ENCODE measurements at regions not wholly inside any gene's neighbourhood (a gene's known extent, or its start where the extent isn't known, plus 50 kb on each side); places are given as distances from the start of the nearest gene placed in this dataset.

DNA sequence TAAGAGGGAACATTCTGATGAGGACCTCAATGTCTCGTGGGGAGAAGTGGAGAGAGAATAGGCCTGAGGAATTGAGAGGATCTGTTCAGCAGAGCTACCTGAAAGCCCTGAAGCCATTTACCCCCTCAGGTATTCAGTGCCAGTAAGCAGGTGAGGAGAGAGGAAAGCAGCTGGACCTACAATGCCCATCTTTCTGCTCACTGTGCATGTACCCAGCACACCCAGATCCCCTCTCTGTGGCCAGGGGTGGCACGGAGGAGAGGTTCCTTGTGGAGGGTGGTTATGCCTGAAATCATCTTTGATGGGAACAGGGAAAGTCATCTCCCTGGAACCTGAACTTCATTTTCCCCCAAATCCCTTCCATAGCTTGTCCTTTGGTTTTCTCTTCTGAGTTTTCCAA lies 277.8 kb upstream of the B3GAT1 start:
- H4K20me1 ChIP-seq (ENCODE audit: insufficient read depth, low read length): no peaks in the 10 kb centered on the region

DNA sequence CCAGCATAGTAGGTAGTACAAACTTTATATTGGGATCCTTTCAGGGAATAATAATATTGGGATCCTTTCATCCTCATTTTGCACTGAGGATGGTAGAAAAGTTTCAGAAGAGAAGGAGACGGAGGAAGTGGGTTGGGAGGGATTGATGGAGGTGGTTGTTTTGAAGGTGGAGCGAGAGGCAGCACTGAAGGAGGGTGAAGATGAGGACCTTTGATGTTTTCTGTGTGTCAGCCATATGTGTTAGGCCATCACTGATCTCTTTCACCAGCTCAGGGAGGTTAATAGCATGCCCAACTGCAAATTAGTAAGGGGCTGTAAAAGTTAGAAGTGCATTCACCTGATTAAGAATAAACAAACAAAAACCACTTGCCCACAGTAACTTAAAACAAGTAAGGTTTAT lies 275.5 kb upstream of the B3GAT1 start:
- TF ChIP-seq, protein P1, sequence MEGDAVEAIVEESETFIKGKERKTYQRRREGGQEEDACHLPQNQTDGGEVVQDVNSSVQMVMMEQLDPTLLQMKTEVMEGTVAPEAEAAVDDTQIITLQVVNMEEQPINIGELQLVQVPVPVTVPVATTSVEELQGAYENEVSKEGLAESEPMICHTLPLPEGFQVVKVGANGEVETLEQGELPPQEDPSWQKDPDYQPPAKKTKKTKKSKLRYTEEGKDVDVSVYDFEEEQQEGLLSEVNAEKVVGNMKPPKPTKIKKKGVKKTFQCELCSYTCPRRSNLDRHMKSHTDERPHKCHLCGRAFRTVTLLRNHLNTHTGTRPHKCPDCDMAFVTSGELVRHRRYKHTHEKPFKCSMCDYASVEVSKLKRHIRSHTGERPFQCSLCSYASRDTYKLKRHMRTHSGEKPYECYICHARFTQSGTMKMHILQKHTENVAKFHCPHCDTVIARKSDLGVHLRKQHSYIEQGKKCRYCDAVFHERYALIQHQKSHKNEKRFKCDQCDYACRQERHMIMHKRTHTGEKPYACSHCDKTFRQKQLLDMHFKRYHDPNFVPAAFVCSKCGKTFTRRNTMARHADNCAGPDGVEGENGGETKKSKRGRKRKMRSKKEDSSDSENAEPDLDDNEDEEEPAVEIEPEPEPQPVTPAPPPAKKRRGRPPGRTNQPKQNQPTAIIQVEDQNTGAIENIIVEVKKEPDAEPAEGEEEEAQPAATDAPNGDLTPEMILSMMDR (IDR thresholded peaks at IDR 0.05; ENCODE audit: extremely low read depth, low read depth, low read length): no peak
- no peaks in the 10 kb centered on the region for H3K9me3 ChIP-seq (ENCODE audit: low read depth, low read length)
- no peaks in the 10 kb centered on the region for H3K36me3 ChIP-seq (ENCODE audit: insufficient read depth, low read length)
- H3K4me2 ChIP-seq (ENCODE audit: insufficient read depth, low read length): no peak overlapping the region
- H2AFZ ChIP-seq (ENCODE audit: low read length): no peak overlapping the region
- no peak overlapping the region for H3K4me3 ChIP-seq (ENCODE audit: insufficient read depth, low read length)
- no peaks in the 10 kb centered on the region for H3K79me2 ChIP-seq (ENCODE audit: insufficient read depth, low read length)
- H3K4me1 ChIP-seq (ENCODE audit: insufficient read depth, low read length): no peaks in the 10 kb centered on the region
- DNase-seq (ENCODE audit: insufficient read length, low spot score, missing footprints): no peak
- no peaks in the 10 kb centered on the region for H4K20me1 ChIP-seq (ENCODE audit: insufficient read depth, low read length)
- no peaks in the 10 kb centered on the region for H3K27me3 ChIP-seq (ENCODE audit: insufficient read depth, low read length)
- no peak overlapping the region for H3K27ac ChIP-seq (ENCODE audit: low read depth, low read length)

More for the DNA sequence above, 277.8 kb upstream of the B3GAT1 start:
- TF ChIP-seq, protein P1 (IDR thresholded peaks at IDR 0.05; ENCODE audit: extremely low read depth, low read depth, low read length): no peak
- Histone ChIP-seq H3K27ac (ENCODE audit: low read depth, low read length) (no peak overlapping the region), H3K79me2 (ENCODE audit: insufficient read depth, low read length) (no peaks in the 10 kb centered on the region), H3K4me3 (ENCODE audit: insufficient read depth, low read length) (no peak overlapping the region), H3K36me3 (ENCODE audit: insufficient read depth, low read length) (no peaks in the 10 kb centered on the region), H3K9me3 (ENCODE audit: low read depth, low read length) (no peaks in the 10 kb centered on the region), H3K4me2 (ENCODE audit: insufficient read depth, low read length) (no peak overlapping the region), H3K4me1 (ENCODE audit: insufficient read depth, low read length) (no peaks in the 10 kb centered on the region), H3K27me3 (ENCODE audit: insufficient read depth, low read length) (no peaks in the 10 kb centered on the region), H2AFZ (ENCODE audit: low read length) (no peak overlapping the region)
- DNase-seq (ENCODE audit: insufficient read length, low spot score, missing footprints): no peak

- DNase-seq (ENCODE audit: insufficient read length, low spot score, missing footprints): no peak
- Histone ChIP-seq H3K27me3 (ENCODE audit: insufficient read depth, low read length) (no peaks in the 10 kb centered on the region), H3K36me3 (ENCODE audit: insufficient read depth, low read length) (no peaks in the 10 kb centered on the region), H3K9me3 (ENCODE audit: low read depth, low read length) (no peaks in the 10 kb centered on the region), H3K4me2 (ENCODE audit: insufficient read depth, low read length) (no peak overlapping the region), H3K27ac (ENCODE audit: low read depth, low read length) (no peak overlapping the region), H3K79me2 (ENCODE audit: insufficient read depth, low read length) (no peaks in the 10 kb centered on the region), H2AFZ (ENCODE audit: low read length) (no peak overlapping the region), H3K4me1 (ENCODE audit: insufficient read depth, low read length) (no peaks in the 10 kb centered on the region), H4K20me1 (ENCODE audit: insufficient read depth, low read length) (no peaks in the 10 kb centered on the region), H3K4me3 (ENCODE audit: insufficient read depth, low read length) (no peak overlapping the region)
- TF ChIP-seq, protein P1 (IDR thresholded peaks at IDR 0.05; ENCODE audit: extremely low read depth, low read depth, low read length): no peak
Observed at GRCh38 chr11:134686460-134687061, 274.5 kb upstream of the B3GAT1 start.

GRCh38 chr11:134685793-134686380 lies 273.8 kb upstream of the B3GAT1 start:
- H3K27me3 ChIP-seq (ENCODE audit: insufficient read depth, low read length): no peaks in the 10 kb centered on the region
- H4K20me1 ChIP-seq (ENCODE audit: insufficient read depth, low read length): no peaks in the 10 kb centered on the region
- H3K4me3 ChIP-seq (ENCODE audit: insufficient read depth, low read length): no peak overlapping the region
- no peaks in the 10 kb centered on the region for H3K4me1 ChIP-seq (ENCODE audit: insufficient read depth, low read length)
- H3K36me3 ChIP-seq (ENCODE audit: insufficient read depth, low read length): no peaks in the 10 kb centered on the region
- H3K4me2 ChIP-seq (ENCODE audit: insufficient read depth, low read length): no peak overlapping the region
- H3K79me2 ChIP-seq (ENCODE audit: insufficient read depth, low read length): no peaks in the 10 kb centered on the region
- H2AFZ ChIP-seq (ENCODE audit: low read length): no peak overlapping the region
- TF ChIP-seq, protein P1 (IDR thresholded peaks at IDR 0.05; ENCODE audit: extremely low read depth, low read depth, low read length): no peak
- no peak for DNase-seq (ENCODE audit: insufficient read length, low spot score, missing footprints)
- no peaks in the 10 kb centered on the region for H3K9me3 ChIP-seq (ENCODE audit: low read depth, low read length)
- no peak overlapping the region for H3K27ac ChIP-seq (ENCODE audit: low read depth, low read length)

Data from osteoblast (primary cell).